B cell (primary cell): ENCODE measurements at regions not wholly inside any gene's neighbourhood (a gene's known extent, or its start where the extent isn't known, plus 50 kb on each side); places are given as distances from the start of the nearest gene placed in this dataset.

Experiments used
- ATAC-seq: fragments of 200-7000 bp; cut with Tn5 transposase; one replicate; pipeline ENCODE4 v1.10.0; 2021; ENCODE audit warnings: low read depth, mild to moderate bottlenecking, moderate number of reproducible peaks, moderate library complexity
- CTCF ChIA-PET: fragments of 350-600 bp; sonication (Branson Sonifier 250); formaldehyde crosslinking; loops from one replicate; lab custom pipeline; 2021; ENCODE audit warnings: antibody characterized with exemption, inconsistent platforms; lab: Charles Lee
- POLR2A ChIA-PET: fragments of 350-600 bp; sonication (Branson Sonifier 250); formaldehyde crosslinking; loops from one replicate; lab custom pipeline; 2021; ENCODE audit warnings: antibody characterized with exemption; lab: Charles Lee
- DNase-seq: peaks from one replicate; pipeline ENCODE4 v3.0.0; 2013
- H2AFZ ChIP-seq: 2 replicates; pipeline ENCODE4 v1.6.1; 2012; ENCODE audit warnings: mild to moderate bottlenecking, low read depth, low read length; ENCODE audit not compliant: insufficient read depth, poor library complexity, severe bottlenecking
- H3K27ac ChIP-seq, 2 donors: 1 replicate in 1 of 2; 2 replicates in 1 of 2; pipeline ENCODE4 v1.5.1; 2012 to 2013; ENCODE audit warnings: low read length in 2 of 2, mild to moderate bottlenecking in 2 of 2, moderate library complexity in 1 of 2
- H3K27me3 ChIP-seq, 4 experiments: fragments of 200-600 bp in 1 of 4; sonication (generic) in 1 of 4; replicated peaks in 1 of 4; 1 replicate in 2 of 4; 2 replicates in 2 of 4; pipeline versions ENCODE4 v1.6.1 to v1.7.0; 2013 to 2016; ENCODE audit warnings: low read length in 3 of 4, mild to moderate bottlenecking in 2 of 4, mixed read lengths in 1 of 4, moderate library complexity in 1 of 4; ENCODE audit not compliant: insufficient read depth in 4 of 4, control insufficient read depth in 3 of 4; ENCODE audit errors: control extremely low read depth in 1 of 4
- H3K36me3 ChIP-seq, 2 experiments: replicated peaks in 1 of 2; 1 replicate in 1 of 2; 2 replicates in 1 of 2; pipeline versions ENCODE4 v1.6.1 to v1.7.1; 2013; ENCODE audit warnings: low read length in 1 of 2; ENCODE audit not compliant: insufficient read depth in 2 of 2, control insufficient read depth in 1 of 2; ENCODE audit errors: control extremely low read depth in 1 of 2, extremely low read depth in 1 of 2
- H3K4me1 ChIP-seq, 2 donors: fragments of 200-600 bp in 1 of 2; sonication (generic) in 1 of 2; 1 replicate in 1 of 2; 2 replicates in 1 of 2; pipeline versions ENCODE4 v1.5.1 to v1.6.1; 2013 to 2017; ENCODE audit warnings: low read length in 2 of 2; ENCODE audit not compliant: control insufficient read depth in 2 of 2, insufficient read depth in 2 of 2
- H3K4me2 ChIP-seq: replicated peaks from 2 replicates; pipeline ENCODE3; 2012; ENCODE audit warnings: mild to moderate bottlenecking, low read depth, low read length; ENCODE audit not compliant: poor library complexity, severe bottlenecking
- H3K4me3 ChIP-seq, 5 experiments: fragments of 200-600 bp in 1 of 5; sonication (generic) in 1 of 5; 1 replicate in 3 of 5; 2 replicates in 2 of 5; pipeline versions ENCODE4 v1.5.1 to v1.7.0; 2011 to 2016; ENCODE audit warnings: low read length in 4 of 5, mild to moderate bottlenecking in 4 of 5, low read depth in 2 of 5, control low read depth in 1 of 5, moderate library complexity in 1 of 5; ENCODE audit not compliant: insufficient read depth in 1 of 5; ENCODE audit errors: control extremely low read depth in 1 of 5, extremely low read depth in 1 of 5
- H3K79me2 ChIP-seq: fragments of 200-600 bp; sonication (generic); one replicate; pipeline ENCODE4 v1.6.0; 2016; ENCODE audit warnings: low read length; ENCODE audit not compliant: control insufficient read depth, insufficient read depth
- H3K9ac ChIP-seq: fragments of 200-600 bp; sonication (generic); 2 replicates; pipeline ENCODE4 v1.6.1; 2017; ENCODE audit warnings: mild to moderate bottlenecking, low read length, moderate library complexity
- H3K9me3 ChIP-seq, 3 donors: one replicate each; pipeline versions ENCODE4 v1.6.1 to v1.7.1; 2013; ENCODE audit warnings: low read length in 2 of 3; ENCODE audit not compliant: control insufficient read depth in 2 of 3, insufficient read depth in 1 of 3; ENCODE audit errors: control extremely low read depth in 1 of 3
- H4K20me1 ChIP-seq: 2 replicates; pipeline ENCODE4 v1.6.0; 2012; ENCODE audit warnings: mild to moderate bottlenecking, low read length; ENCODE audit not compliant: insufficient read depth, control insufficient read depth, poor library complexity, severe bottlenecking
- H3K27ac Mint-ChIP-seq: one replicate; pipeline ENCODE4 v1.8.0; 2021; ENCODE audit warnings: mixed read lengths
- H3K27me3 Mint-ChIP-seq: one replicate; pipeline ENCODE4 v1.8.0; 2021; ENCODE audit warnings: mixed read lengths
- H3K4me1 Mint-ChIP-seq: one replicate; pipeline ENCODE4 v1.8.0; 2021; ENCODE audit warnings: mixed read lengths
- H3K4me3 Mint-ChIP-seq: one replicate; pipeline ENCODE4 v1.8.0; 2021; ENCODE audit warnings: mixed read lengths
- H3K9me3 Mint-ChIP-seq: one replicate; pipeline ENCODE4 v1.8.0; 2022; ENCODE audit warnings: mixed read lengths; ENCODE audit not compliant: insufficient read depth
- EZH2 ChIP-seq: IDR thresholded peaks from 2 replicates; pipeline ENCODE4 v1.6.1; 2012; ENCODE audit warnings: borderline replicate concordance, low read depth, mild to moderate bottlenecking, moderate library complexity, low read length; ENCODE audit not compliant: insufficient read depth, poor library complexity, severe bottlenecking
- WGBS: methylation state at CpG from one replicate; pipeline ENCODE4 v1.1.5; 2013; ENCODE audit warnings: missing lambda C conversion rate; ENCODE audit not compliant: insufficient coverage; 5-methylcytosine and 5-hydroxymethylcytosine counted together
- intact Hi-C: fragments of 100-400 bp; cut with micrococcal nuclease; formaldehyde crosslinking; loops from one replicate; pipeline ENCODE4 v1.10.0; 2022
- TF ChIP-seq, protein P1 (sequence below): fragments of 200-600 bp; IDR thresholded peaks from one replicate; pipeline ENCODE4 v1.8.0; 2022; ENCODE audit warnings: antibody characterized with exemption, mild to moderate bottlenecking

DNA sequence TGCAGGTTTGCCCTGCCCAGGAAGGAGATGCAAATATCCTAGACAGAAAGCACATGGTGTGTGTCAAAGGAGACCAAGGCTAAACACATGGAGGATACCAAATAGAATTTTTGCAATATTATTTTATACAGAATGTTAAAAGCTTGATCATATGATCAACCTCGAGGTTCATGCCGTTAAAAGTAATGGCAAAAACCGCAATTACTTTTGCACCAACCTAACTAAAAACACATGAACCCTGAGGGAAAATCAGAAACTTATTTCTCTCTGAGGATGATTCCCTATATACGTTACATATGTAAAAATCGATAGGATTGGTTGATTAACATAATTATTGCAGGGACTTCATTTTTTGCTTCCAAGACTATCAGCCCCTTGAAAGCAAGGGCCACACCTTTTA, 88.1 kb downstream of the MZT1 start:
- Mint-ChIP-seq H3K27me3 (peaks cover 3% of the 10 kb centered on the region), H3K27ac (no peak overlapping the region), H3K4me1 (no peaks in the 10 kb centered on the region), H3K4me3 (no peak overlapping the region), H3K9me3 (no peaks in the 10 kb centered on the region)
- Histone ChIP-seq H3K36me3 (no peaks in the 10 kb centered on the region), H3K79me2 (no peaks in the 10 kb centered on the region), H2AFZ (no peak overlapping the region), H3K4me3 (no peak overlapping the region), H3K4me2 (no peak overlapping the region), H3K27ac (no peak overlapping the region), H3K9ac (no peak overlapping the region), H3K9me3 (no peaks in the 10 kb centered on the region), H4K20me1 (no peaks in the 10 kb centered on the region), H3K27me3 (no peaks in the 10 kb centered on the region), H3K4me1 (no peaks in the 10 kb centered on the region)
- intact Hi-C loops = no loop called here
- ChIA-PET POLR2A (no interaction called here), CTCF (no interaction called here)
- TF ChIP-seq, protein P1, sequence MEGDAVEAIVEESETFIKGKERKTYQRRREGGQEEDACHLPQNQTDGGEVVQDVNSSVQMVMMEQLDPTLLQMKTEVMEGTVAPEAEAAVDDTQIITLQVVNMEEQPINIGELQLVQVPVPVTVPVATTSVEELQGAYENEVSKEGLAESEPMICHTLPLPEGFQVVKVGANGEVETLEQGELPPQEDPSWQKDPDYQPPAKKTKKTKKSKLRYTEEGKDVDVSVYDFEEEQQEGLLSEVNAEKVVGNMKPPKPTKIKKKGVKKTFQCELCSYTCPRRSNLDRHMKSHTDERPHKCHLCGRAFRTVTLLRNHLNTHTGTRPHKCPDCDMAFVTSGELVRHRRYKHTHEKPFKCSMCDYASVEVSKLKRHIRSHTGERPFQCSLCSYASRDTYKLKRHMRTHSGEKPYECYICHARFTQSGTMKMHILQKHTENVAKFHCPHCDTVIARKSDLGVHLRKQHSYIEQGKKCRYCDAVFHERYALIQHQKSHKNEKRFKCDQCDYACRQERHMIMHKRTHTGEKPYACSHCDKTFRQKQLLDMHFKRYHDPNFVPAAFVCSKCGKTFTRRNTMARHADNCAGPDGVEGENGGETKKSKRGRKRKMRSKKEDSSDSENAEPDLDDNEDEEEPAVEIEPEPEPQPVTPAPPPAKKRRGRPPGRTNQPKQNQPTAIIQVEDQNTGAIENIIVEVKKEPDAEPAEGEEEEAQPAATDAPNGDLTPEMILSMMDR = no peak
- TF ChIP-seq EZH2 = no peak
- DNase-seq = no peak
- no CpG with 5 or more reads among the region's 5 CpGs for WGBS
- ATAC-seq = no peak

DNA sequence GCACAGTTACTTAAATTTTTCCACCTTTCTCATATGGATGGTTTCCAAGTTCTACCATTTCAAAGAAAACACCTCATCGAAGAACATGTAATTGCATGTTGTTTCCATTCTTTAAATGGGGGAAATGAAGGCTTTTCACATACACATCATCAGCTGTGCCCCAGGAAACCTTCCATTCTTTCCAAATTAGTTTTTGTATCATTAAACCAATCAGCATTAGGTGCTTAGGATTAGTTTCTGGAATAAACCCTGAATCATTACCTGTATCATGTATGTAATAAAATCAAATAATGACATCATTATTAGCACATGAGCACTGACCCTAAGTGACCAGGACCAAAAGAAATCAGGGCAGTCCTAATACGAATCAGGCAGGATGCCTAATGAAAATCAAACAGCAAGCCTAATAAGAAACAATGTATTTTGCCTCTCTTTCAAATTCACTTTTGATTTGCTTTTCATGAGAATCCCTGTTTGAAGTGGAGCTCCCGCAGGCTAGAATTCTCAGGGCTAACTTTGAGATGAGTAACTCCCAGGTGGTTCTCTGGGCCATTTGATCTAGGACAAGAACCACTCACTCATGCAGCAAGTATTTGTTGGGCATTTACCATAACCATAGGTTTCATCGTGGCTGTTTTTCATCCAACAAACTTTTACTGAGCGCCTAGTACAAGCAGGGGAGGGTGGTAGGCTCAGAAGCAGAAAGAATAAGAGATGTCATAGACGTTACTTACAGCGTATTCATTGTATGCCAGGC, 89.2 kb downstream of the MZT1 start:
- ChIA-PET POLR2A (no interaction called here), CTCF (no interaction called here)
- H3K4me3 Mint-ChIP-seq = no peak overlapping the region
- H3K27ac Mint-ChIP-seq = no peak overlapping the region
- intact Hi-C loops = no loop called here
- no peak overlapping the region for H2AFZ ChIP-seq
- no peaks in the 10 kb centered on the region for H4K20me1 ChIP-seq
- H3K9ac ChIP-seq = no peak overlapping the region
- H3K79me2 ChIP-seq = no peaks in the 10 kb centered on the region
- no peaks in the 10 kb centered on the region for H3K4me1 Mint-ChIP-seq
- no peaks in the 10 kb centered on the region for H3K36me3 ChIP-seq
- no peaks in the 10 kb centered on the region for H3K27me3 ChIP-seq
- H3K27ac ChIP-seq = no peak overlapping the region
- no peak overlapping the region for H3K4me3 ChIP-seq
- no peaks in the 10 kb centered on the region for H3K9me3 Mint-ChIP-seq
- ATAC-seq (no peak), DNase-seq (no peak)
- H3K4me2 ChIP-seq = no peak overlapping the region
- TF ChIP-seq, protein P1 = no peak
- no peak for TF ChIP-seq EZH2
- H3K9me3 ChIP-seq = no peaks in the 10 kb centered on the region
- 100% methylated on average over 2 of the region's 7 CpGs for WGBS
- H3K4me1 ChIP-seq = no peaks in the 10 kb centered on the region
- peaks cover 3% of the 10 kb centered on the region for H3K27me3 Mint-ChIP-seq
